ENCODE measurements at regions not wholly inside any gene's neighbourhood (a gene's known extent, or its start where the extent isn't known, plus 50 kb on each side); places are given as distances from the start of the nearest gene placed in this dataset.

DNA sequence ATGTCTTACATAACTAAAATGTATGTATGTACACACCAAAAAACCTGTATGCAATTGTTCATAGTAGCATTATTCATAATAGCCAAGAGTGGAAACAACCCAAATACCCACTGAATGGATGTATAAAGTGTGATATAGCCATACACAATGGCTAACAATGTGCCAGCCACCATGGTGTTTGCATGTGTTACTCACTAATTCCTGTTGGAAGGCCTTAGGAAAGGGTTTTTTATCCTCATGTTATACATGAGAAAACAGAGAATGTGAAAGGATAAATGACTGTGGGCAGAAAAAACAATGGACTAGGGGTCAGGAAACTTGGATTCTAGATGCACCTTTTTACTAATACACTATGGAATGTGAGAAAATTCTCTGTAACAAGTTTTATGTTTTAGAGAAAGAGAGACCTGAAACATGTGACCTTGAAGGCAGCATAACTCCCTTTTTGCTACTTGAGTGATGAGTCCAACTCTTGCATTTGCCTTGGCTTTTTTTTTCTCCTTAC is 55.7 kb downstream of the TIGD2 start:
- no peak overlapping the region for H3K4me3 ChIP-seq (ENCODE audit: insufficient read depth, low read length)
- H2AFZ ChIP-seq (ENCODE audit: low read length), result no peak overlapping the region
- DNase-seq (ENCODE audit: insufficient read length, low spot score, missing footprints), result no peak
- no peaks in the 10 kb centered on the region for H3K4me1 ChIP-seq (ENCODE audit: insufficient read depth, low read length)
- H3K9me3 ChIP-seq (ENCODE audit: low read depth, low read length), result no peaks in the 10 kb centered on the region
- TF ChIP-seq, protein P1, sequence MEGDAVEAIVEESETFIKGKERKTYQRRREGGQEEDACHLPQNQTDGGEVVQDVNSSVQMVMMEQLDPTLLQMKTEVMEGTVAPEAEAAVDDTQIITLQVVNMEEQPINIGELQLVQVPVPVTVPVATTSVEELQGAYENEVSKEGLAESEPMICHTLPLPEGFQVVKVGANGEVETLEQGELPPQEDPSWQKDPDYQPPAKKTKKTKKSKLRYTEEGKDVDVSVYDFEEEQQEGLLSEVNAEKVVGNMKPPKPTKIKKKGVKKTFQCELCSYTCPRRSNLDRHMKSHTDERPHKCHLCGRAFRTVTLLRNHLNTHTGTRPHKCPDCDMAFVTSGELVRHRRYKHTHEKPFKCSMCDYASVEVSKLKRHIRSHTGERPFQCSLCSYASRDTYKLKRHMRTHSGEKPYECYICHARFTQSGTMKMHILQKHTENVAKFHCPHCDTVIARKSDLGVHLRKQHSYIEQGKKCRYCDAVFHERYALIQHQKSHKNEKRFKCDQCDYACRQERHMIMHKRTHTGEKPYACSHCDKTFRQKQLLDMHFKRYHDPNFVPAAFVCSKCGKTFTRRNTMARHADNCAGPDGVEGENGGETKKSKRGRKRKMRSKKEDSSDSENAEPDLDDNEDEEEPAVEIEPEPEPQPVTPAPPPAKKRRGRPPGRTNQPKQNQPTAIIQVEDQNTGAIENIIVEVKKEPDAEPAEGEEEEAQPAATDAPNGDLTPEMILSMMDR (IDR thresholded peaks at IDR 0.05; ENCODE audit: extremely low read depth, low read depth, low read length), result no peak
- H3K36me3 ChIP-seq (ENCODE audit: insufficient read depth, low read length), result no peaks in the 10 kb centered on the region
- H3K27ac ChIP-seq (ENCODE audit: low read depth, low read length), result no peak overlapping the region
- H3K79me2 ChIP-seq (ENCODE audit: insufficient read depth, low read length), result no peaks in the 10 kb centered on the region
- no peak overlapping the region for H3K4me2 ChIP-seq (ENCODE audit: insufficient read depth, low read length)
- no peaks in the 10 kb centered on the region for H4K20me1 ChIP-seq (ENCODE audit: insufficient read depth, low read length)
- H3K27me3 ChIP-seq (ENCODE audit: insufficient read depth, low read length), result peaks cover 7% of the 10 kb centered on the region

DNA sequence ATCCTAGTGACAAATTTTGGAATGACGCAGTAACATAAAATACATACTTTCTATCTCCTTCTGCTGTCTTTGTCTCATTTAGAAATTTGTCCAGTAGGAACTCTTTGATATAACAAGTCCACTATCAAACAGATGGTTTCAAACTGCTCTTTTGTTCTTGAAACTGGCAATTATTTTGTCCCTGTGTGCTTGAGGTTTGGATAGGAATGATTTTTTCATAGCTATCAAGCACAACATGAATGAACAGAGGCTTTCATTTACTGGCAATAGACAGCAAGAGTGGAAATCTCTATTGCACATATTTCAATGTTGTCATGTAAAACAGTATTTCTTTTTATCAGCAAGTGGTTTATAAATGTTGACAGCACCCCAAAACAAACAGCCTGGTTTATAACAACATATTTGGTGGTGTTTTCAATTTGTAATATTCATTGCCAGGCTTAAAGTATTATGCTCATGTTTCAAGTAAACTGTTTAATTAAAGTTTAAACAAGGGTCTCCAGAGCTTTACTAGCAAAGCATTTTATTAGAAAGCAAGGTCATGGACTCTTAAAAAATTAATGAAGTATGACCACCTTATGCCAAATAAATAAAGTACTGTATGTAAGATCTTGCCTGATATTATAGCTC is 60.0 kb downstream of the TIGD2 start:
- no peak for DNase-seq (ENCODE audit: insufficient read length, low spot score, missing footprints)
- Histone ChIP-seq H3K4me3 (ENCODE audit: insufficient read depth, low read length) (no peak overlapping the region), H3K4me1 (ENCODE audit: insufficient read depth, low read length) (no peaks in the 10 kb centered on the region), H3K9me3 (ENCODE audit: low read depth, low read length) (no peaks in the 10 kb centered on the region), H3K27ac (ENCODE audit: low read depth, low read length) (no peak overlapping the region), H4K20me1 (ENCODE audit: insufficient read depth, low read length) (no peaks in the 10 kb centered on the region), H3K4me2 (ENCODE audit: insufficient read depth, low read length) (no peak overlapping the region), H3K36me3 (ENCODE audit: insufficient read depth, low read length) (no peaks in the 10 kb centered on the region), H3K79me2 (ENCODE audit: insufficient read depth, low read length) (no peaks in the 10 kb centered on the region), H3K27me3 (ENCODE audit: insufficient read depth, low read length) (no peaks in the 10 kb centered on the region), H2AFZ (ENCODE audit: low read length) (no peak overlapping the region)
- TF ChIP-seq, protein P1 (IDR thresholded peaks at IDR 0.05; ENCODE audit: extremely low read depth, low read depth, low read length), result no peak

DNA sequence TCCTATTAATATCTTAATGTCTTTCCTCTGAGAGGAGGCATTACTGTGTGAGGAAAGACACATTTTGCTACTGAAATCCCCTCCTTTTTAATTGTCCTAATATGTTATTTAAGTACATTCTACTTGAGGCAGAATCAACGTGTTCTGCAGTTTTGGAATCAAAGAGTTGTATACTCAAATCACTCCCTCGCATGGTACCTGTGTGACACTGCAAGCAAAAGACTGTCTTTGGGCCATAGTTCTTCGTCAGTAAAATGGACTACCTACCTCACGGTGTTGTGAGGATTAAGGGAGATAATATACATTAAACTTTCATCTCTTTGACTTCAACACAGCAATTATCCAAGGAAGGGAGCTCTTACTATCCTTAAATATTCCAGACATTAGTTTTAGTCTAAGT is 61.5 kb downstream of the TIGD2 start:
- Histone ChIP-seq H3K27me3 (ENCODE audit: insufficient read depth, low read length) (no peaks in the 10 kb centered on the region), H3K36me3 (ENCODE audit: insufficient read depth, low read length) (no peaks in the 10 kb centered on the region), H3K4me2 (ENCODE audit: insufficient read depth, low read length) (no peak overlapping the region), H3K27ac (ENCODE audit: low read depth, low read length) (no peak overlapping the region), H3K79me2 (ENCODE audit: insufficient read depth, low read length) (no peaks in the 10 kb centered on the region), H3K9me3 (ENCODE audit: low read depth, low read length) (no peaks in the 10 kb centered on the region), H2AFZ (ENCODE audit: low read length) (no peak overlapping the region), H3K4me3 (ENCODE audit: insufficient read depth, low read length) (no peak overlapping the region), H3K4me1 (ENCODE audit: insufficient read depth, low read length) (no peaks in the 10 kb centered on the region), H4K20me1 (ENCODE audit: insufficient read depth, low read length) (no peaks in the 10 kb centered on the region)
- no peak for DNase-seq (ENCODE audit: insufficient read length, low spot score, missing footprints)
- TF ChIP-seq, protein P1 (IDR thresholded peaks at IDR 0.05; ENCODE audit: extremely low read depth, low read depth, low read length), result no peak

DNA sequence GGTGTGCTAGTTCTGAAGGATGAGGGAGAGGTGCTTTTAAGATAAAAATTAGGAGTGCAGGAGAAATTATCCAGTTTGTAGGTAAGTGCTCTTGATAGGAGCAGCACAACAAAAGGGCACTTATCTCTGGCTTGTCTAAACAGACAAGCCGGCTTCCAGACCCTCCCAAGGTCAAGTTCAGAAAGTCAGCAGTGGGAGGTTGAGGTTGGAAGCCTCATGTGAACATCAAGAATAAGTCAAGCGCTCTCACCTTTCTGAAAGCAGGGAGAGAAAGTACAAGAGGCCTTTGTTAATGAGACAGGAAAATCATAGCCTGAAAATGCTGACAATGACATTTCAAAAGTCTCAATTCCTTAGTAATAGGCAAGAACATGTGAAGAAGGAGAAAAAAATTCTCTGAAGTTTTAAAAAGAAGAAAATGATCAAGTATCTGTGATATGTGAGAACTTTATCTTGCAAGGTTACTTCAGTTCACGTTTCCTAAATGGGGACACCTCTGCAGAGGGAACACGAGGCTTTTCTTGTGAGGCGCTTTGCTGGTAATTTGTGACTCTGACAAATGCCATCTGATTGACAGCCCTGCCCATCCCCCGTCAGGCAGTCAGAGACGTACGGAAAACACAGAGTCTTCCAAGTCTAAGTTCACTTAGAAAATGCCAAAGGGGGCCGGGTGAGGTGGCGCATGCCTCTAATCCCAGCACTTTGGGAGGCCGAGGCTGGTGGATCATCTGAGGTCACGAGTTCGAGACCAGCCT is 62.2 kb downstream of the TIGD2 start:
- Histone ChIP-seq H3K27me3 (ENCODE audit: insufficient read depth, low read length) (no peaks in the 10 kb centered on the region), H2AFZ (ENCODE audit: low read length) (no peak overlapping the region), H3K9me3 (ENCODE audit: low read depth, low read length) (no peaks in the 10 kb centered on the region), H3K4me1 (ENCODE audit: insufficient read depth, low read length) (no peaks in the 10 kb centered on the region), H4K20me1 (ENCODE audit: insufficient read depth, low read length) (no peaks in the 10 kb centered on the region), H3K4me3 (ENCODE audit: insufficient read depth, low read length) (no peak overlapping the region), H3K36me3 (ENCODE audit: insufficient read depth, low read length) (no peaks in the 10 kb centered on the region), H3K79me2 (ENCODE audit: insufficient read depth, low read length) (no peaks in the 10 kb centered on the region), H3K27ac (ENCODE audit: low read depth, low read length) (no peak overlapping the region), H3K4me2 (ENCODE audit: insufficient read depth, low read length) (no peak overlapping the region)
- TF ChIP-seq, protein P1 (IDR thresholded peaks at IDR 0.05; ENCODE audit: extremely low read depth, low read depth, low read length), result no peak
- no peak for DNase-seq (ENCODE audit: insufficient read length, low spot score, missing footprints)
